ENCODE measurements at regions not wholly inside any gene's neighbourhood (a gene's known extent, or its start where the extent isn't known, plus 50 kb on each side); places are given as distances from the start of the nearest gene placed in this dataset.

DNA sequence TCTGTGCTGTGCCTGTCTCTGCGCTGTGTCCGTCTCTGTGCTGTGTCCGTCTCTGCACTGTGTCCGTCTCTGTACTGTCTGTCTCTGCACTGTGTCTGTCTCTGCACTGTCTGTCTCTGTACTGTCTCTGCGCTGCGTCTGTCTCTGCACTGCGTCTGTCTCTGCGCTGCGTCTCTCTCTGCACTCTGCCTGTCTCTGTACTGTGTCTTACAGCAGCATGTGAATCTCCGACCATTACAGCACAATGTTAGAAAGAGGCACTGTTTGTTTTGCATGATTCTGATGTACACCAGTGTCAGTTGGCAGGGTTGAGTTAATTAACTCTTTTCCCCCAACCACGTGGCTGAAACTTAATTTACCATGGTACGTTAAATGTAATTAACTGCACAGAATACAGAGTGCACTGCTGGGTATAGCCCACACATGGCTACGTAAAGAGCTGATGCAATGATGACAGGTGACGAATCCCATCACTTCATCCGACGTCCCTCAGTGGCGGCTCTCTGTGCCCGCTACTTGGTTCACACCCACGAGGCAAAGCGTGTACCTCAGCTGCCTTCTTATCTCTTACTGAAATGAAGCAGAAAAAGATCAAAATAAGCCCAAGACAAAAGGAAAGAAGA, 127.7 kb upstream of the SFSWAP start:
- POLR2A ChIA-PET: no interaction called here
- CTCF ChIA-PET: no interaction called here
- TF ChIP-seq, protein P1, sequence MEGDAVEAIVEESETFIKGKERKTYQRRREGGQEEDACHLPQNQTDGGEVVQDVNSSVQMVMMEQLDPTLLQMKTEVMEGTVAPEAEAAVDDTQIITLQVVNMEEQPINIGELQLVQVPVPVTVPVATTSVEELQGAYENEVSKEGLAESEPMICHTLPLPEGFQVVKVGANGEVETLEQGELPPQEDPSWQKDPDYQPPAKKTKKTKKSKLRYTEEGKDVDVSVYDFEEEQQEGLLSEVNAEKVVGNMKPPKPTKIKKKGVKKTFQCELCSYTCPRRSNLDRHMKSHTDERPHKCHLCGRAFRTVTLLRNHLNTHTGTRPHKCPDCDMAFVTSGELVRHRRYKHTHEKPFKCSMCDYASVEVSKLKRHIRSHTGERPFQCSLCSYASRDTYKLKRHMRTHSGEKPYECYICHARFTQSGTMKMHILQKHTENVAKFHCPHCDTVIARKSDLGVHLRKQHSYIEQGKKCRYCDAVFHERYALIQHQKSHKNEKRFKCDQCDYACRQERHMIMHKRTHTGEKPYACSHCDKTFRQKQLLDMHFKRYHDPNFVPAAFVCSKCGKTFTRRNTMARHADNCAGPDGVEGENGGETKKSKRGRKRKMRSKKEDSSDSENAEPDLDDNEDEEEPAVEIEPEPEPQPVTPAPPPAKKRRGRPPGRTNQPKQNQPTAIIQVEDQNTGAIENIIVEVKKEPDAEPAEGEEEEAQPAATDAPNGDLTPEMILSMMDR (IDR thresholded peaks at IDR 0.05; ENCODE audit: control extremely low read depth, extremely low read depth, low read depth, missing control alignments): no peak
- no peak for DNase-seq (ENCODE audit: extremely low spot score)

DNA sequence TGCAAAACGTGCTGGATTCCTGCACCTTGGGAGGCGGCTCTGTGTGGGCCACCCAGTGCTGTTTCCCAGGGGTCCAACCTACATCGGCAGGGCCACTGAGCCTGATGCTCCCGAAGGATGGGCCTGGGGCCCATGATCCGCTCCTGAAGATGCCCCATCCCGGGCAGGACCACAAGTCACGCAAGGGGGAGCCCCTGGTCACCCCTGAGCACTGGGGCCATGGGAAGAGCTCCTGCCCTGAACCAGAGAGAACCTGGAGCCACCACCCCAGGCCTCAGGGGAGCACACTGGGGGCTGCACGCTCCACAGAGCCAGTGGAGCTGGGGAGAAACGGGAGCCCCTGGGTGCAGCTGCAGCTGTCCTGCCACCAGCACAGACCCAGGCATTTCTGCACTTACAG, 124.6 kb upstream of the SFSWAP start:
- ChIA-PET POLR2A (no interaction called here), CTCF (interaction anchor here (1.6 kb wide), 1 partner anchor 123 kb away, joined by 4 read pairs; no protein-coding TSS in a partner anchor)
- TF ChIP-seq, protein P1 (IDR thresholded peaks at IDR 0.05; ENCODE audit: control extremely low read depth, extremely low read depth, low read depth, missing control alignments): no peak
- DNase-seq (ENCODE audit: extremely low spot score): no peak

DNA sequence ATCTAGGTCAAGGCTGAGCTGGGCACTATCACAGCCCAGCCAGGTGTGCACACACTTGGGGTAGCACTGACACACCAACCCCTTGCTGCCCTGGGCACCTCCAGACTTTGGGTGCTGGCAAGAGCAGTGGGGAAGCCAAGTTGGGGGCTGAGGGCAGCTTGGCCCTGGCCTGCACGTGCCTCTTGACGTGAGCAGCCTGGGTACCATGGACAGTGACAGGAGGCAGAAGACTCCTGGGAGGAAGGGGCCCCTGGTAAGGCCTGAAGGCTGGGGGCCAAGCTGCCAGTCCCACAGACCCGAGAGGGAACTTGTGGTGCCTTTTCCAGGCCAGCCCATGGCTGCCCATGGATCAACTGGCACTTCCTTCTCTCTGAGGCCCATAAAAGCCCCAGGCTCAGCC, 124.1 kb upstream of the SFSWAP start:
- ChIA-PET CTCF (interaction anchor here (1.3 to 1.6 kb wide), 2 partner anchors 10 to 123 kb away, joined by 4 read pairs; no protein-coding TSS in a partner anchor), POLR2A (no interaction called here)
- no peak for DNase-seq (ENCODE audit: extremely low spot score)
- TF ChIP-seq, protein P1 (IDR thresholded peaks at IDR 0.05; ENCODE audit: control extremely low read depth, extremely low read depth, low read depth, missing control alignments): no peak

DNA sequence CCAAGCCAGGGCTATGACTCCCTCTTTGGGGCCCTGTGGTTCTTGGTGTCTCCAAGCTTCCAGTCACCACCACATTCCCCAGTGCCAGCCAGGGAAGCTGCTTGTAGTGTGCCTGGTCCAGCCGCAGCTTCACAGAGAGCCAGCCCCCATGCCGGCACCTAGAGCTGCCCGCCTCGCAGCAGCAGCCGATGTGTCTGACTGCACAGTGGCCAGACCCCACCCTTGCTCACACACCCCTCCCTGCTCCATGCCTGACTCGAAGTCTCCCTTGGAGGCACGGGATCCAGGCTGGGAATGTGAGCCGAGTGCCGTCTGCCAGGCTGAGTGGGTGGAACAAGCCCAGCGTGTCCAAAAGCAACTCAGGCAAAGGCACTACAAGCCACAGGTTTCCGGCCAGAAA, 123.3 kb upstream of the SFSWAP start:
- ChIA-PET POLR2A (no interaction called here), CTCF (interaction anchor here (1.3 to 1.6 kb wide), 2 partner anchors 10 to 122 kb away, joined by 4 read pairs; no protein-coding TSS in a partner anchor)
- no peak for DNase-seq (ENCODE audit: extremely low spot score)
- TF ChIP-seq, protein P1 (IDR thresholded peaks at IDR 0.05; ENCODE audit: control extremely low read depth, extremely low read depth, low read depth, missing control alignments): no peak

DNA sequence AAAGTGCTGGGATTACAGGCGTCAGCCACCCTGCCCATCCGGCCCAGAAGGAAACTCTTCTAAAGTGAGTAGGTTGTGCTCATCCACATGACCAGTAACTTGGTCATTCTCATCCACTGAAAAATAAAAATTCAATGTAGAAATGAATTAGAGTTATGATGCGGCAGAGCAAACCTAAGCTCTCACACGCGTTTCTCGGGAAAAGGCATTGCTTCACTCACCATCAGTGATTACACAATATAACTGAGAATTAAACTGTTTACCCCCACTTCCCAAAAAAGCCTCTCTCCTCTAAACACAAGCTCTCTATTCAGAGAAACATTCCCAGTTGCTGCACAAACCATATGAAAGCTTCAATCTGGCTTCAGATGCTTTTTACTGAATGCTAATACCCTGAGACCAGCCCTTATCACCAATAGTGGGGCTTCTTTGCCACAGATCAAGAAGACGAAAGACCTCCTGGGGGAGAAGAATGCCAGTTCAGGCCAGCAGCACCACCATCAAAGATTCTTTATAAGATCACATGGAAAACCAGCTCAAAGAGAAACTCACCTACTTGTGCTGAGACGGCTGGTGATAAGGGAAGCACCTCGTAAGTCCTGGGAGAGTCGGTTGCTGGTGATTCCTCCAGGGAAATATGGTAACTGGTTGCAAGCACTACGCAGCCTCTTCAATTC, 121.5 kb upstream of the SFSWAP start:
- TF ChIP-seq, protein P1 (IDR thresholded peaks at IDR 0.05; ENCODE audit: control extremely low read depth, extremely low read depth, low read depth, missing control alignments): no peak
- POLR2A ChIA-PET: no interaction called here
- DNase-seq (ENCODE audit: extremely low spot score): no peak
- CTCF ChIA-PET: interaction anchor here (1.5 kb wide), 1 partner anchor 21 kb away, joined by 3 read pairs; no protein-coding TSS in a partner anchor

DNA sequence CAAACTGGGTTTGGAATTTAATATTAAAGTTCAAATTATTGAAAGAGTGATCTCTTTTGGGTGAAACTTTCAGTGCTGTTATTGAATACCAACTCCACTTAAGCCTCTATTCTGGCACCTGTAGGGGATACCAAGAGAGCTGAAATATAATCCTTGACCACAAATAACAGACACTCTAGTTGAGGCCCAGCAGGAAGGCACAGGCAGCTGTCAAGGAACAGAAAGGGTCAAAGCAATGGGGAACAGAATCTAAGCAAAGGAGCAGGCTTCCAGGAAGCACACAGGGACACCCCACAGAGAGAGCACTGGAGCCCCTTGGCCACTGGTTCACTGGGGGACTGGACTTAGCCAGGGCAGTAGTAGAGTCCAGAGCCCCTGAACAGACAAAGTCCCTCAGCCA, 120.9 kb upstream of the SFSWAP start:
- no peak for DNase-seq (ENCODE audit: extremely low spot score)
- ChIA-PET CTCF (interaction anchor here (1.5 kb wide), 1 partner anchor 20 kb away, joined by 3 read pairs; no protein-coding TSS in a partner anchor), POLR2A (no interaction called here)
- TF ChIP-seq, protein P1 (IDR thresholded peaks at IDR 0.05; ENCODE audit: control extremely low read depth, extremely low read depth, low read depth, missing control alignments): no peak

All from GM10248 (cell line).